ENCODE measurements at regions not wholly inside any gene's neighbourhood (a gene's known extent, or its start where the extent isn't known, plus 50 kb on each side); places are given as distances from the start of the nearest gene placed in this dataset.

DNA sequence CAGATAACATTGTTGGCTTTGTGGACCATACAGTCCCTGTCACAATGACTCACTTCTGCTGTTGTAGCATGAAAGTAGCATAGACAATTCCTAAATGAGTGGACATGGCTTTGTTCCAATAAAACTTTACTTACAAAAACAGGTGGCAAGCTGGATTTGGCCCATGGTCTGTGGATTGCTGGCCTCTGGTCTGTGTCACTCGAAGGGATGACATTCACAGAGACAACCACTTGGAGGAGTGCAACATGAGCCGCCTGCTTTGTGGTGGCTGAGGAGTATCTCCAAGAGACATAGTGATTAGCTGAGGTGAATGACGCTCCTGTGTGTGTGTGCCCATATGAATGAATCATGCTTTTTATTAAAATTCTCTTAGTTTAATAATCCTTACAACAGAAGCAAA is 81.3 kb upstream of the NRXN3 start:
- TF ChIP-seq, protein P1, sequence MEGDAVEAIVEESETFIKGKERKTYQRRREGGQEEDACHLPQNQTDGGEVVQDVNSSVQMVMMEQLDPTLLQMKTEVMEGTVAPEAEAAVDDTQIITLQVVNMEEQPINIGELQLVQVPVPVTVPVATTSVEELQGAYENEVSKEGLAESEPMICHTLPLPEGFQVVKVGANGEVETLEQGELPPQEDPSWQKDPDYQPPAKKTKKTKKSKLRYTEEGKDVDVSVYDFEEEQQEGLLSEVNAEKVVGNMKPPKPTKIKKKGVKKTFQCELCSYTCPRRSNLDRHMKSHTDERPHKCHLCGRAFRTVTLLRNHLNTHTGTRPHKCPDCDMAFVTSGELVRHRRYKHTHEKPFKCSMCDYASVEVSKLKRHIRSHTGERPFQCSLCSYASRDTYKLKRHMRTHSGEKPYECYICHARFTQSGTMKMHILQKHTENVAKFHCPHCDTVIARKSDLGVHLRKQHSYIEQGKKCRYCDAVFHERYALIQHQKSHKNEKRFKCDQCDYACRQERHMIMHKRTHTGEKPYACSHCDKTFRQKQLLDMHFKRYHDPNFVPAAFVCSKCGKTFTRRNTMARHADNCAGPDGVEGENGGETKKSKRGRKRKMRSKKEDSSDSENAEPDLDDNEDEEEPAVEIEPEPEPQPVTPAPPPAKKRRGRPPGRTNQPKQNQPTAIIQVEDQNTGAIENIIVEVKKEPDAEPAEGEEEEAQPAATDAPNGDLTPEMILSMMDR (IDR thresholded peaks at IDR 0.05; ENCODE audit: low read depth, low read length): no peak
- TF ChIP-seq POLR2A (IDR thresholded peaks at IDR 0.05; ENCODE audit: extremely low read depth, insufficient read length): no peak
- TF ChIP-seq, protein P2, sequence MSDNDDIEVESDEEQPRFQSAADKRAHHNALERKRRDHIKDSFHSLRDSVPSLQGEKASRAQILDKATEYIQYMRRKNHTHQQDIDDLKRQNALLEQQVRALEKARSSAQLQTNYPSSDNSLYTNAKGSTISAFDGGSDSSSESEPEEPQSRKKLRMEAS (IDR thresholded peaks at IDR 0.05; ENCODE audit: low read depth, low read length): no peak
- no peak for TF ChIP-seq MYC (IDR thresholded peaks at IDR 0.05; ENCODE audit: low read depth, low read length)
